ENCODE measurements at regions not wholly inside any gene's neighbourhood (a gene's known extent, or its start where the extent isn't known, plus 50 kb on each side); places are given as distances from the start of the nearest gene placed in this dataset.

- Histone ChIP-seq H3K4me3 (ENCODE audit: low read depth, low read length) (no peak overlapping the region), H3K36me3 (ENCODE audit: control insufficient read depth, insufficient read depth, low read length) (no peaks in the 10 kb centered on the region), H3K27me3 (ENCODE audit: control insufficient read depth, insufficient read depth, low read length) (no peaks in the 10 kb centered on the region)
- no peak for TF ChIP-seq CTCF (IDR thresholded peaks at IDR 0.05; ENCODE audit: insufficient read depth, low read length, poor library complexity, severe bottlenecking)
- DNase-seq (ENCODE audit: low read depth): no peak
Measured at GRCh38 chr4:177177541-177178081, 132.1 kb upstream of the NEIL3 start.

GRCh38 chr4:177178246-177178645 is 131.4 kb upstream of the NEIL3 start:
- no peak overlapping the region for H3K4me3 ChIP-seq (ENCODE audit: low read depth, low read length)
- H3K27me3 ChIP-seq (ENCODE audit: control insufficient read depth, insufficient read depth, low read length): no peaks in the 10 kb centered on the region
- DNase-seq (ENCODE audit: low read depth): no peak

GRCh38 chr4:177182166-177182565 is 127.5 kb upstream of the NEIL3 start:
- H3K27me3 ChIP-seq (ENCODE audit: control insufficient read depth, insufficient read depth, low read length): no peaks in the 10 kb centered on the region
- no peak for TF ChIP-seq CTCF (IDR thresholded peaks at IDR 0.05; ENCODE audit: insufficient read depth, low read length, poor library complexity, severe bottlenecking)
- no peaks in the 10 kb centered on the region for H3K36me3 ChIP-seq (ENCODE audit: control insufficient read depth, insufficient read depth, low read length)
- H3K4me3 ChIP-seq (ENCODE audit: low read depth, low read length): no peak overlapping the region
- DNase-seq (ENCODE audit: low read depth): no peak

More at GRCh38 chr4:177178246-177178645, 131.4 kb upstream of the NEIL3 start:
- no peak for TF ChIP-seq CTCF (IDR thresholded peaks at IDR 0.05; ENCODE audit: insufficient read depth, low read length, poor library complexity, severe bottlenecking)
- no peaks in the 10 kb centered on the region for H3K36me3 ChIP-seq (ENCODE audit: control insufficient read depth, insufficient read depth, low read length)

- no peak for DNase-seq (ENCODE audit: low read depth)
- Histone ChIP-seq H3K36me3 (ENCODE audit: control insufficient read depth, insufficient read depth, low read length) (no peaks in the 10 kb centered on the region), H3K27me3 (ENCODE audit: control insufficient read depth, insufficient read depth, low read length) (no peaks in the 10 kb centered on the region), H3K4me3 (ENCODE audit: low read depth, low read length) (no peak overlapping the region)
- TF ChIP-seq CTCF (IDR thresholded peaks at IDR 0.05; ENCODE audit: insufficient read depth, low read length, poor library complexity, severe bottlenecking): no peak
Measured at GRCh38 chr4:177182728-177183127, 126.9 kb upstream of the NEIL3 start.

- H3K4me3 ChIP-seq (ENCODE audit: low read depth, low read length): no peak overlapping the region
- no peak for TF ChIP-seq CTCF (IDR thresholded peaks at IDR 0.05; ENCODE audit: insufficient read depth, low read length, poor library complexity, severe bottlenecking)
- DNase-seq (ENCODE audit: low read depth): no peak
- H3K36me3 ChIP-seq (ENCODE audit: control insufficient read depth, insufficient read depth, low read length): no peaks in the 10 kb centered on the region
- no peaks in the 10 kb centered on the region for H3K27me3 ChIP-seq (ENCODE audit: control insufficient read depth, insufficient read depth, low read length)
Measured at GRCh38 chr4:177185151-177185550, 124.5 kb upstream of the NEIL3 start.

- TF ChIP-seq CTCF (IDR thresholded peaks at IDR 0.05; ENCODE audit: insufficient read depth, low read length, poor library complexity, severe bottlenecking): no peak
- Histone ChIP-seq H3K27me3 (ENCODE audit: control insufficient read depth, insufficient read depth, low read length) (no peaks in the 10 kb centered on the region), H3K4me3 (ENCODE audit: low read depth, low read length) (no peak overlapping the region), H3K36me3 (ENCODE audit: control insufficient read depth, insufficient read depth, low read length) (no peaks in the 10 kb centered on the region)
- no peak for DNase-seq (ENCODE audit: low read depth)
Measured at GRCh38 chr4:177185579-177185978, 124.1 kb upstream of the NEIL3 start.
